ENCODE measurements at regions not wholly inside any gene's neighbourhood (a gene's known extent, or its start where the extent isn't known, plus 50 kb on each side); places are given as distances from the start of the nearest gene placed in this dataset.
"Not testable (repeated sequence)": the region's sequence is repeated elsewhere in the genome, so short reads cannot be mapped to it uniquely, and the experiment has no call there.

DNA sequence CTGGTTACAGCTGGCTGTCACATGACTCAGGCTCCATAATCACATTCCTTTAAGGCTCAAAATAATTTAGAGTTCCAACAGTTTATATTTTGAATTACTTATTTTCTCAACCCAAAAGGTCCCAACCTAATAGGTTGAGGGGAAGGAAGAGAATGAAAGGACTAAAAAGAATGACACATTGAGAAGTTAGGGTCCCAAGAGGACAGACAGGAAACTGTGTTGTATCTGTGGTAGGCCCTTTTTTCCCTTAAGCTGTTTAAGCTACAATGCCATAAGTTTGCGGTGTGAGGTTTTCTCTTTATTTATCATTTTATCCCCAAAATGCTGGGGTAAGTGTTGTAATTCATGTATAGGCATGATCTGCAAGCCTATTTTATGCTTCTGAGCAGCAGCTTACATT lies 290.2 kb downstream of the ZNF674 start:
- TF ChIP-seq POLR2A (IDR thresholded peaks at IDR 0.05; ENCODE audit: low read depth, low read length): no peak
- no peak for FAIRE-seq
- no peak for DNase-seq (ENCODE audit: insufficient read length, low spot score)

DNA sequence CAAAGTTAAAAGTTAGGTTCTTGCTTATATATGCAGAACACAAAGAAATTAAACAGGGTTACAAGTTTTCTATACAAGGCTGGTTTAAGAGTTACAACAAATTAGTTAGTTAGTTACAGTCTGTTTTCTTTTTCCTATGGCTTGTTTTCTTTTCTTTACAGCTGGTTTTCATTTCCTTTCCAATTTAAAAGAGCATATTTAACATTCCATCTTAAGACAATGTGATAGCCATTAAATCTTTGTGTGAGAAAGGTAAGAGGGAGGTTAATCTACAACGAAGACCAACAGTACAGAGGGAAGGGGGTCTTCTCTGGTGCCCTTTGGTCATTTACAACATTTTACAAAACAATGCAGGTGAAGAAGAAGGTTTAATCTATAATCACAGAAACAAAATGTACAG lies 290.6 kb downstream of the ZNF674 start:
- FAIRE-seq (no peak), DNase-seq (ENCODE audit: insufficient read length, low spot score) (no peak)
- no peak for TF ChIP-seq POLR2A (IDR thresholded peaks at IDR 0.05; ENCODE audit: low read depth, low read length)

DNA sequence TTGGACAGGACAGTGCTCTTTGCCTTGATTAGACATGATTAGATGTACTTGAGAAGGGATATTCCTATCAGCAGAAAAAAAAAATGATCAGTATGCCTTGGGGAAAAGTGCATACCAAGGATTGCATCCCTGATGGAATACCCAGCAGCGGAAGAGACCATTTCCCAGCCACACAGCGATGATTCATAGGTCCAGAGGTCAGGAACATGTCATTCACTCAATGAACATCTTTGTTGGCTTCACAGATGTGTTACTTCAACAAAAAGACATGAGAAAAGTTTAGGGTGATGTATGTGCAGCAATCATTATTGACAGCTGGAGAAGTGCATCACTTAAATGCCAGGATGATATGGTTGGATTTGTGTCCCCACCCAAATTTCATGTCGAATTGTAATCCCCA lies 293.5 kb downstream of the ZNF674 start:
- DNase-seq (ENCODE audit: insufficient read length, low spot score) (no peak), FAIRE-seq (no peak)
- no peak for TF ChIP-seq POLR2A (IDR thresholded peaks at IDR 0.05; ENCODE audit: low read depth, low read length)

DNA sequence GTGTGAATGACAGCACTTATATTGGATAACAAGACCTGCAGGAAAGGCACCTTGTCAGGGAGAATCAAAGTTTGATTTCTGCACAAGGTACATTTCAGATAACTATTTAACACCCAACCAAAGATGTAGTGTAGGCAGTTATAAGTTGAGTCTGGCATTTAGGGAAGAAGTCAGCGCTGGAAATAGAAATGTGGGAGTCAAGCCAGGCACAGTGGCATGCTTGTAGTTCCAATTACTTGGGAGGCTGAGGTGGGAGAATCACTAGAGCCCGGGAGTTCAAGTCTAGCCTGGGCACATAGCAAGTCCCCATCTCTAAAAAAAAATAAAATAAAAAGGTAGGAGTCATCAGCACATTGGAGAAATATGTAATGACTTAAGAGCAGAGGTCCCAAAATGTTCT lies 295.1 kb downstream of the ZNF674 start:
- FAIRE-seq (no peak), DNase-seq (ENCODE audit: insufficient read length, low spot score) (no peak)

DNA sequence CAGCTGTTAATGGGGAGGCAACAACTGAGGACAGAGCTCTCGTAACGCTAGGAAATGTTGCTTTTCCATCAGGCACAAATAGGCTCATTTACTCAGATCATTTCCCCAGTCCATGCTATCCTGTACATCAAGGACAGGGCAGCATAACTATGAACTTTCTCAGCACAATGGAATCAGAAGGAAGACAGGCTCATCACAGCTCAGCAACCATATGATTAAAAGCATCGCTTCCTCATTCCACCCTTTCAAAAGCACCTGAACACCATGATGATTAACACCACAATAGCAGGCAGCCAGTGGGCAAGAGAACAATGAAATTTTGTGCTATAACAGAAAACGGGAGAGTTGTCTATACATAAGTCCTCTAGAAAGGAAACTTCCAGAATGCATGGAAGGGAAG lies 297.8 kb downstream of the ZNF674 start:
- FAIRE-seq (no peak), DNase-seq (ENCODE audit: insufficient read length, low spot score) (no peak)
- TF ChIP-seq POLR2A (IDR thresholded peaks at IDR 0.05; ENCODE audit: low read depth, low read length): no peak

More for the DNA sequence above, 295.1 kb downstream of the ZNF674 start:
- TF ChIP-seq POLR2A (IDR thresholded peaks at IDR 0.05; ENCODE audit: low read depth, low read length): no peak

DNA sequence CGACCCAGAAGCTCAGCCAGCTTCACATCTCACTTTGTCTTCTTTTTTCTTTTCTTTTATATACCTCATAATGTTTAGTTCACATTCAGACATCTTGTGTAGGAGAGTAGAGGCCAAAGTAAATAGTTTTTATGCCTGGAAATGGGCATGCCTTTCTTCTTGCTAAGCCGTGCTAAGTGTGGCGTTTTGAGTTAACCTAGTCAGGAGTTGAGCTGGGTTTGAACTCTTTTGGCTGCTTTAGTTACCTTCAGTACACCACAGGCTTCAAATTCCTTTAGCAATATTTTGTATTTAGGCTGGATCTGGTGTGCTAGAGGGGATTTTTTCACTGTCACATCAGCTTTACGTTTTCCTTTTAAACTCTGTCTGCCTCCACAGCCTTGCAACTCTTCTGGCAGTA lies 300.8 kb downstream of the ZNF674 start:
- DNase-seq (ENCODE audit: insufficient read length, low spot score) (no peak), FAIRE-seq (no peak)
- TF ChIP-seq POLR2A (IDR thresholded peaks at IDR 0.05; ENCODE audit: low read depth, low read length): no peak

DNA sequence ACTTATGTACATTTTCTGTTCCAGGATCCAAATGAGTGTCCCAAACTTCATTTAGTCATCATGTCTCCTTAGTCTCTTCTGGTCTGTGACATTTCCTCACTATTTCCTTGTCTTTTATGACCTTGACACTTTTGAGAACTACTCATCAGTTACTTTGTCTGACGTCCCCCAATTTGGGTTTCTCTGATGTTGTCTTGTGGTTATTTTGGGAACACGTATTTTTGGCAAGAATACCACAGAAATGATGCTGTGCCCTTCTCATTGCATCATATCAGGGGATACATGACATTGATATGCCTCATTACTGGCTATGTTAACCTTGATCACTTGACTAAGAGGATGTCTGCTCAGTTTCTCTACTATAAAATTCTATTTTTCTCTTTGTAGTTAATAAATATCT lies 308.8 kb downstream of the ZNF674 start:
- FAIRE-seq (no peak), DNase-seq (ENCODE audit: insufficient read length, low spot score) (no peak)
- no peak for TF ChIP-seq POLR2A (IDR thresholded peaks at IDR 0.05; ENCODE audit: low read depth, low read length)

DNA sequence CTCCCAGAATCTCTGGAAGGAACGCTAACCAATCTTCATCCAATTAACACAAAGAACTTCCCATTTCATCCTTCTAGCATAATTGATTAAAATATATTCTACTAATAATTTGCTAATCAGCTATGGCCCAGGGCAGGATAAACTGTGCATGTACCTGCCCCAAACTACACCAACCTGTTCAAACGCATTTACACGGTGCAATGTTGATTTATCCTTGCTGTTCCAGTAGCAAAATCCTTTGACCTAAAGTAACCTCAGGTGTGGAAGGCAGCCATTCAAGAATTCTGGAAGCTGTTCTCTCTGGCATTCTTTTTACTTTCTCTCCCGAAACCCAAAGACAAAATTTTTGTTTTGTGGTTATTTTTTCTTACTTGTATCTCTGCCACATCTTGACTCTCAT lies 309.4 kb downstream of the ZNF674 start:
- no peak for TF ChIP-seq POLR2A (IDR thresholded peaks at IDR 0.05; ENCODE audit: low read depth, low read length)
- no peak for FAIRE-seq
- no peak for DNase-seq (ENCODE audit: insufficient read length, low spot score)

DNA sequence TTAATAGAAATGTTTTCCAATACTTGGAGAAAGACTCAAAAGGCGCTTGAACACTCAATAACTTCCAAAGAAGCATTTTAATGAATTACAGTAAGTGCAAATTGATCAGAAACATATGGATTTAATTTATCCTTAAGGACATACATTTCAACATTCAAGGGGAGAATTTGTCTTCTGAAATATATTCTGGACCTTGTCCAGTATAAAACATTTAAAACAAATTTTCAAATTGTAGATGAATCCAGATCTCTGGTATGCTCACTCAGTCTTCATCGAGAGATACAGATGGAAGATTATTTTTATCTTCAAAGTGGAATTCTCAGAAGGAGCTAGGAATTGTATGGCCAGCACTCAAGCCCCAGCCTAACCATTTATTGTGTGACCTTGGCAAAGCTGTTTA lies 310.4 kb downstream of the ZNF674 start:
- no peak for TF ChIP-seq POLR2A (IDR thresholded peaks at IDR 0.05; ENCODE audit: low read depth, low read length)
- no peak for DNase-seq (ENCODE audit: insufficient read length, low spot score)
- no peak for FAIRE-seq

DNA sequence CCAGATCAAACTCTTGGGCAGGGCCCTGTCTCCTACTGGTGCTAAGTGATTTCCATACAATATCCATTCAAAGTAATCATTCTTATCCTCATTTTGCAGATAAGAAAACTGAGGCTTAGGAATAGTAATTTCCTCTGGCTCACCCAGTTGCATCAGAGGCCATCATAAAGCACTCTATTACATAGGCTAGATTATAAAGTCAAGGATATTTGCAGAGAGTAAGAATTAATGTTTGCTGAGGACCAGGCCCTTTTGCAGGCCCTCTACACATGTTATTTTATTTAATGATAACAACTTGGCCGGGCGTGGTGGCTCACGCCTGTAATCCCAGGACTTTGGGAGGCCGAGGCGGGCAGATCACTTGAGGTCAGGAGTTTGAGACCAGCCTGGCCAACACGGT lies 316.8 kb downstream of the ZNF674 start:
- FAIRE-seq (no peak), DNase-seq (ENCODE audit: insufficient read length, low spot score) (no peak)
- TF ChIP-seq POLR2A (IDR thresholded peaks at IDR 0.05; ENCODE audit: low read depth, low read length): no peak

DNA sequence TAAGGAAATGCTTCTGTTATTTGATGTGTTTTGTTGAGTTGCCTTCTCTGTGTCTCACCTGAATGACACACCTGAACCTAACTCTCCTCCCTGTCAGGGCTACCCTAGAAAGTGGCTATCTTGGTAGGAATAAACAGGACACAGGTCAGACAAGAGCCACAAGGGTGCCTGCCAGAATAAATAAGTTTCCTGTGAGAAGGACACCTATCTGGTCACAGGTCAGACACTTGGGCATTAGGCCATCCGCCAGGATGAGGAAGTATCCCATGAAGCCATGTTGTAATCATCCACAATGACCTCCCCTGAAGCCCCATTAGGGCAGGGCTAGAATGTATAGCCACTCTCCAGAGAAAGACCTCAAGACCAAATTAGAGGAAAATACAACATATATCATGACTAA lies 318.8 kb downstream of the ZNF674 start:
- TF ChIP-seq POLR2A (IDR thresholded peaks at IDR 0.05; ENCODE audit: low read depth, low read length): no peak
- no peak for FAIRE-seq

DNA sequence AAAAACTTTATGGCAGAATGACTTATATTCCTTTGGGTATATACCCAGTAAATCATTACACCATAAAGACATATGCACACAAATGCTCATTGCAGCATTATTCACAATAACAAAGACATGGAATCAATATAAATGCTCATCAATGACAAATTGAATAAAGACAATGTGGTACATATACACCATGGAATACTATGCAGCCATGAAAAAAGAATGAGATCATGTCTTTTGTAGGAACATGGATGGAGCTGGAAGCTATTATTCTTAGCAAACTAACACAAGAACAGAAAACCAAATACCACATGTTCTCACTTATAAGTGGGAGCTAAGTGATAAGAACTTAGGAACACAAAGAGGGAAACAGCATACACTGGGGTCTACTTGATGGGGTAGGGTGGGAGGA lies 321.7 kb downstream of the ZNF674 start:
- not testable (repeated sequence) for FAIRE-seq

More for the DNA sequence above, 318.8 kb downstream of the ZNF674 start:
- no peak for DNase-seq (ENCODE audit: insufficient read length, low spot score)

DNA sequence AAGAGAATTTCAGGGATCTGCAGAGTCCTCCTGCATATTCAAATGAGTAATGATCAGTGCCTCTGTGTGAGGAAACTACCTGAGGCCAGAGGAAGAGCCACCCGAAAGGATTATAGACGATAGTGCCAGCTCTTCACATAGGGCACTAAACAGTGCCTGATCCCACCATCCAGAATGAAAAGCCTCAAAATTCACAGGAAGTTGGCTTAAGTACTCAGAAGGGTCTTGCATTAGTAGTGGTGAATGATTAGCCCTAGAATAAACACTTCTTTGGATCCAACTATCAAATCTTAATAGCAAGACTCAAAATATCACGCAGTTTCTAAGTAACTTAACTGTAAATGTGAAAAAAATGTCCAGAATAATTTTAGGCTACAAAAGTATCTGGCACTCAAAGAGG lies 324.4 kb downstream of the ZNF674 start:
- DNase-seq (ENCODE audit: insufficient read length, low spot score) (no peak), FAIRE-seq (no peak)
- no peak for TF ChIP-seq POLR2A (IDR thresholded peaks at IDR 0.05; ENCODE audit: low read depth, low read length)

More for the DNA sequence above, 321.7 kb downstream of the ZNF674 start:
- not testable (repeated sequence) for DNase-seq (ENCODE audit: insufficient read length, low spot score)

DNA sequence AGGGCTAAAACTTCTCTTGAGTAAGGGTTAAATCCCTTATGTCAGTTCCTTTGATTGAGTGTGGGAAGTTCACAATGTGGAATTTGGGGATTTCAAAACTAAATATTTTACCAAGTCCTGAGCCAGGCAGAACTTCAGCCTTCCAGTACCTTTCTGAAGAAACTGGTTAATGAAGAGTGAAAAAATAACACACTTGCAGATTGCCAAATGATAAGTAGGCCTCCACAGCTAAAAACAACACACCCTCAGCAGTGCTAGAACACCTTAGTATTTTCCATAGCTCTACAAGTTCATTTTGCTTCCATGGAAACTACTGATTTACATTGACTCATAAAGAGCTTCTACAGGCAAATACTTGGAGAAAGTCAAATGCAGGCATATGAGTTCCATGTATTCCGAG lies 326.8 kb downstream of the ZNF674 start:
- no peak for DNase-seq (ENCODE audit: insufficient read length, low spot score)
- no peak for FAIRE-seq
- no peak for TF ChIP-seq POLR2A (IDR thresholded peaks at IDR 0.05; ENCODE audit: low read depth, low read length)

DNA sequence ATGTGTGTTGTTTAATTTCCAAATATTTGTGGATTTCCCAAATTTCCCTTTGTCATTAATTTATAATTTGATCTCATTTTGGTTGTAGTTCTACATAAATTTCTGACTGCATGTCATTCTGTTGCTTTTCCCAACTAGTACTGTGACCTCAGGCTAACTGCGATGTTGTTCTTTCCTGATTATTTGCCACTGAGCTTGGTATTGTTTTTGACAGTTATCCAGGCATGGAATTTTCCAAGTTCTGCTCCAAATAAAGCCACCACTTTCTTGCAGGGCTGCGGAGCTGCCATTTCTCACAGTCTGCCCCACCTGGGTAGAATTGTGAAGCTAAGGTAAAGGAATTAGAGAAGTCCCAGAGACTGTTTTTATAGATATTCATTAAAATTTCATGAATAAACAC lies 328.8 kb downstream of the ZNF674 start:
- DNase-seq (ENCODE audit: insufficient read length, low spot score) (no peak), FAIRE-seq (no peak)
- TF ChIP-seq POLR2A (IDR thresholded peaks at IDR 0.05; ENCODE audit: low read depth, low read length): no peak

DNA sequence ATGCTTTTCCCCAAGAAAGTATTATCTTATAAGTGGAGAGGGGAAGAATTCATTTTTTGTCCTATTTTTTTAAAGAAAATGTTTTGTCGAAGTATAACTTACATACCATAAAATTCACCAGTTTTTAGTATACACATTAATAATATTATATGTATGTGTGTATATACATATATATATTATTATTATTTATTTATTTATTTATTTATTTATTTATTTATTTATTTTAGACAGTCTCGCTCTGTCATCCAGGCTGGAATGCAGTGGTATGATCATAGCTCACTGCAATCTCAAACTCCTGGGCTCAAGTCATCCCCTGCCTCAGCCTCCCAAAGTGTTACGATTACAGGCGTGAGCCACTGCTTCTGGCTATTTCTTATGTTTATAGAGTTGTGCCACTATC lies 334.1 kb downstream of the ZNF674 start:
- DNase-seq (ENCODE audit: insufficient read length, low spot score) (no peak), FAIRE-seq (no peak)
- TF ChIP-seq POLR2A (IDR thresholded peaks at IDR 0.05; ENCODE audit: low read depth, low read length): no peak

All from H54 (cell line).